Midbrain (tissue), 1 donor: ENCODE measurements at regions not wholly inside any gene's neighbourhood (a gene's known extent, or its start where the extent isn't known, plus 50 kb on each side); places are given as distances from the start of the nearest gene placed in this dataset.
"Not testable (repeated sequence)": the region's sequence is repeated elsewhere in the genome, so short reads cannot be mapped to it uniquely, and the experiment has no call there.

Source experiments
- DNase-seq: peaks from one replicate; lab custom pipeline; 2025; lab: John Stamatoyannopoulos, UW

DNA sequence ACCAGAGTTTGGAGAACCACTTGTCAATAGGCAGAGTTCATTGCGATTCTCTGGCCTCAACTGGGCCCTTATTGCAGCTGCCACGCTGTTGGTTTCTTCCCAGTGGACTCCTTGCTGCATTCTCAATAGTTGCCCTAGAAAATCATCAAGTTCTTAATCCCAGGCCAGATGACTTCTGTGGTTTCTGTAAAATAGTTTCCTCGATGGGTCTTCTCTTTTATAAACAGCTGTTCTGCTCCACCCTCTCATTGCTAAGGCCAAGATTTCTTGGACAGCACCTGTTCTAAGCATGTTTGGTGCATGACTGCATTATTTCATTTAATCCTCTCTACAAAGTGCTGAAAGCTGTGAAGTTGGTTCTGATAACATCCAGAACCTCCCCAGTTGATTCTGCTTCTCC, 131.0 kb downstream of the BCL2L11 start:
- DNase-seq: no peak

DNA sequence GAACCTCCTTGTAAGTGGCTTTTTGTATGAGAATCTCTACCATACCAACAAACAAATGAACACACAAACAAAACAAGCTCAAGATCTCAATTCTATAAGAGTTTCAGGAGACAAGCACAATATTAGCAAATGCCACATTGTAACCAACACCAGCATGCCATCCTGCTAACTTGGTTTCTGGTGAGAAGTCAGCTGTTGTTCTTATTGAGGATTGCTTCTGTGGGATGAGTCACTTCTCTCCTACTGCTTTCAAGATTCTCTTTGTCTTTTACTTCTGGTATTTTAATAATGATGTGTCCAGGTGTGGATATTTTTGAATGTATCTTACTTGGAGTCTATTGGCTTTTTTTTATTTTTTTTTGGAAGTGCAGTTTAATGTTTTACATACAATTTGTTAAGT, 131.7 kb downstream of the BCL2L11 start:
- no peak for DNase-seq

DNA sequence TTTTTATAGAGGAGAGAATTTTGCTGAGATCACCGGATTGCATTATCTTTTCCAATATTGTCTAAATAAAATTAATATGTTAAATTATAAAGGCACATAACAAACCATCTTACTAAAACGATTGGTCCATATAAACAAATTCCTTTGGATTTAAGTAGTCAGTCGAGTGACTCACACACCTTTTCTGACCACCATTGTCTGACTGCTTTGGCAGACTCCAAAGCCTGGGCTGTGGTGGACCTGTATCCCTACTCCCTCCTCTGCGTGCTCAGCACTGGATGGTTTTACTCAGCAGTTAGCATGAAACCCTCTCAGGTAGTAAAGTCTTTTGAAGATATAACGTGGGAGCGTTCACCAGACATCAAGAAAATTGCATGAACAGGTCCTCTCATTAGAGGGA, 134.2 kb downstream of the BCL2L11 start:
- not testable (repeated sequence) for DNase-seq

DNA sequence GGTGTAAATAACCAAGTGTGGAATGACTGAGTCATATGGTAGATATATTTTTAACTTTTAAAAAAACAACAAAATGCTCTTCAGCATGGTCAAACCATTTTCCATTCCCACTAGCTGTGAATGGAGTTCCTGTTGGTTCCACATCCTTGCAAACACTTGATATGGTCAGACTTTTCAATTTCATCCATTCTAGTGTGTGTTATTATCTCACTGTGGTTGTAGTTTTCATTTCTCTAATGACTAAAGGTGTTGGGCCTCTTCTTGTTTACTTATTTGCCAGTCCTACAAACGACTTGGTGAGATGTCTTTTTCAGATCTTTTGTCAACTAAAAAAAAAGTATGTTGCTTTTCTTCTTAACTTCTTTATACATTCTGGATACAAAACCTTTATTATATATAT, 135.9 kb downstream of the BCL2L11 start:
- DNase-seq: not testable (repeated sequence)

DNA sequence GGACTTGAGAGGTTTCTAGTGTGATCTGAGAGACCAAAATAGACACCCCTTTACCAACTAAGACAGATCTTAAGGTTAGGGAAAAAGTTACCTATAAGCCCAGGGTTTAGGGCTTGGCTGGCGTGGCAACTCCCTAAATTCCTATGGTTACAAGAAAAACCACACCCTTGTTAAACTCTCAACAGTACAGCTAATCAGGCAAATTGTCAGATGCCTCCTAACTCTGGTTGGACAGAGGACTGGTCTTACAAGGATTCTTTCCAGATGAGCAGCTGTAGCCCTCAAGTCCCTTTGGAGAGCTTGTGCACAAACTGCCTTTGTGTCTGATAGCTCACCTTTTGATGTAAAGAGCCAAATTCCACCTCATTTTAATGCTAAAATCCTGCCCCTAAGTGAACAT, 136.9 kb downstream of the BCL2L11 start:
- DNase-seq: not testable (repeated sequence)

DNA sequence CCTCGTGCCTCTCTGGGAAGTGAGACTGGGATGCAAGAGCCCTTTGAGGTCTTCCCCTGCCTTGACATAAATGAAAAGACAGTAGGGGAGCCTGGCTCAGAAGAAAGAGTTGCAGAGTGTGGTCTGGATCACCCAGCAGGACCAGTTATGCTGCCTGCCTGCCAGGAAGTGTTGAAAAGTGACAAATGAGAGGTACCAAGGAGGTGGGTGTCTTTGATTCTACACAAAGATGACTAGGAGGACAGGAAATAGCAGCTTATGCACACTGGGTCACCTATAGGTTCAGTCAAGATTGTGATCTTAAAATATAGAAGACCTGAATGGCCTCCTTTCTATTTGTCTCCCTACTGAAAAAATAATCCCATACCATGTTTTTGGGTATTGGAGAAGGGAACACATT, 137.6 kb downstream of the BCL2L11 start:
- DNase-seq: not testable (repeated sequence)

DNA sequence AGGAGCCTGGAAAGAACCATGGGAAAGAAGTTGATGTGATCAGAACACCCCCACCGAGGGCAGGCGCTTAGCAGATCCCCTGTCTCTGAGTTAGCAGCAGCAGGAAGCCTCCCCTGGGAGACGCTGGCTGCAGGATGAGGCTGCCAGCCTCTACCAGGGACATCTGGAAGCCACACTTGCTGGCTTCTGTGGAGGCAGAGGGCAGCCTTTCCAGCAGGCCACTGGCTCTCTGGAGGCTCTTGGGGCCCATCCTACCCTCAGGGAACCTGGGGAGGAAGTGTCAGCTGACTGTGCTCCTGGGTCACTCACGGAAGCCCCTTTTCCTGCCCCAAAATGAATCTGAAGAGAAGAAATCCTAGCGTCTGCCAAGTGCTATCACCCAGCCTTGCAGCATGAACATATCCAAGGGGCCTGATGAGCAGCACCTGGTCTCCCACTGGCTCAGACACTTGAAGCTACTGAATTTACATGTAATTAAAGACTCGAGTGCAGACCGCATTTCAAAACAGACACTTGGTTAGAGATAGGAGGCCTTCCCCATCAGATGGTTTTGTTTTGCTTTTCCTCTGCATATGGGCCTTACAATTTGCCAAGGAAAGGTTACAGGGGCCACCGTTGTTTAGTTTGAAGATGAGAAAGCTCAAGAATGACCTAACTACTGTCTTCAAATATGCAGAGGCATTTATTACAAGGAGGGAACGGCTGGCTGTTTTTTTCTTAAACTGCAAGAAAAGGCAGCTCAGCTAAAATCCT, 142.1 kb downstream of the BCL2L11 start:
- not testable (repeated sequence) for DNase-seq

DNA sequence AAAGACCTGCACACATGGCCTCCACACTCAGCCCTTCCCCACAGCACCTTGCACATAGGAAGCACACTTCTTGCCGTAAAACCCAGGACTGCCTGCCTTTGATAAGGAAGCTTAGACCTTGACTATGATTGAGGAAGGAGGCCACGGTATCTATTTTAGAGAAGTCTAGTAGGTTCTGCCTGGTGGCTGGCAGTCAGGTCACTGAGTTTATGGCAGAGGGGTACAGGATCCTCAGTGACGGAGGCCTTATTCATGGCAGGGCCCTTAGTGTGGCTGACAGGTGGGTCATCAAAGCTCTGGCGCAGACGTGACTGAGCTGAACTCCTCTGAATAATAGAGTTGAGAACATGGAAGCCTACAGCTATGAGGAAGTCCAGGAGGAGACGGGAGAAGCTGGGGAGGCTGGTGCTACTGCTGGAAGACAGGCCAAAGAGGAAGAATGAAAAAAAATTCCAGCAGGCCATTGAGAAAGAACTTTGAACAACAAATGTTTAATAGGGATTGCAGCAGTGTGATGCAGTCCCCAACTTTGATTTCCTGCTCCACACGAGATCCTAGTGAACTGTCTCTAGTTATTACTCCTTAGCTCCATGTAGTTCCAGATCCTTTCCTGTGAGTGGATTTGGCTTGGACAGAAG, 142.8 kb downstream of the BCL2L11 start:
- not testable (repeated sequence) for DNase-seq

DNA sequence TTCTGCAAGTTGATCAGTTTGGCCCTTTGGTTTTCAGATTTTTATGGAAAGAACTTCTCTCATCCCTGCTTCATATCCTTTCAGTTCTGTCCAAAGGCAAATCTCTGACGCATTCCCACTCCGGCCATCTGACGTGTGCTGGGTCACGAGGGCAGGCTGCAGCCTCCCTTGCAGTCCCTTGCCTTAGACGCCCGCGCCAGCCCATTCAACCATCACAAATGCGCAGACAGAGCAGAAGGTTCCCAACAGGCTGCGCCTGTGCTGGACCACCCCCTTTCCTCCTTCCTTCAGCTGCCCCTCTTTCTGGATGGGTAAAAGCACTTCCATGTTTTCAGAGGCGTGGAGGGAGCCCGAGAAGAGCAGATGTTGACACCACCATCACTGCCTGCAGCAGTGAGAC, 144.2 kb downstream of the BCL2L11 start:
- not testable (repeated sequence) for DNase-seq

DNA sequence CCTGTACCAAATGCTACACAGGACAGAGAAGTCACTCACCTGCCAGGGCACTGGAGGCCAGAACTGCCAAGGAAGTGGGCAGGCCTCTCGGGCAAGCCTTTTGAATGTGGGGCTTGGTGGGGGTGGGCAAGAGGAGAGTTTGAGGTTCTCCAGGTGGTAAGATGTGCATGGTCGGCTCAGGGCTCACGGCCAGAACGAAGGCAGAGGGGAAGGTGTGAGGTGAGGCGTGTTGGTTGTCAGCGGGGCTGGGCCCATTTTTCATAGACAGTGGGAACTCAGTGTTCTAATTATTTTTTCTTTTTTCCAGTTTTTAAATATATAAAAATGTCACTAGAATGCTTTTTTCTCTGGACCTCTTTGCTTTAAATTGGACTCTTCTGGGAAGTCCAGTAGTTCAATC, 145.8 kb downstream of the BCL2L11 start:
- not testable (repeated sequence) for DNase-seq

DNA sequence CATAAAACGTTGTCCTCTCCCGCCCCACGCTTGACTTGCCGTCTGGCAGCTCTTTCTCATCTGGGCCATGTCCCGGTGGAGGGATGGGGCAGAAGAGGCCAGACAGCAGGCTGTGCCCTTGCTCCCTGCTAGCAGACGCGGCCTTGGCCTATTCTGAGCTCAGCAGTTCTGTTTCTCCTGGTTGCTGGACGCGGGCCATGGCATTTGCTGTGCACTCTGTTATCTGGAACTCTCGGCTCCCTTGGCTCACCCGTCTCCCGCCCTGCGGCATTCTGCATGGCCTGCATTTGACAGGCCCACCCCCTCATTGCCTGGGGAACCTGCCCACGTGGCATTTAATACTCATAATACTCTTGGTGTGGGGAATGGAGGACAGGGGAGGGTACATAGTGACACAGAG, 146.3 kb downstream of the BCL2L11 start:
- DNase-seq: not testable (repeated sequence)

DNA sequence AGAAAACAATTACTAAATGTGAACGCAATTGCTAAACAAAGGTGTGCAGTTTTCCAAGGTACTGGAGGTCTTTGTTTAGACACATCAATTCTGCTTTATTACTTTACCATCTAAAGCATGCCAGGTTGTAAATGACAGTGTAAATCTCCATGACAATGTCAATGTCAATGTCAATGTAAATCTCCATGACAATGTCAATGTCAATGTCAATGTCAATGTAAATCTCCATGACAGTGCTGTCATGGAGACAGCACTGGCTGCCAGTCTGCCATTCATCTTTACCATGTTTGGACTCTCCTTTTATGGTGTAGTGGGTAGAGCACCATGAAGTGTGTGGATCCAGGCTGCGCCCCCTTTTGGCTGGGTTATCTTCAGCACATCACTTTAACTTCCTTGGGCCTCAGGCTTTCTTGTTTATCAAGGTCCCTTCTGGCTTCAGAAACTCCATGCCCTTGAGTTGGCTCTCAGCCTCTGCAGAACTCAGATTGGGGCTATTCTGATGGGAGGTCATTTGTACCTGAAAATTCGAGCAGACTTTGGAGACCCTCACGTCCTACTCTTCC, 149.1 kb downstream of the BCL2L11 start:
- DNase-seq: not testable (repeated sequence)

DNA sequence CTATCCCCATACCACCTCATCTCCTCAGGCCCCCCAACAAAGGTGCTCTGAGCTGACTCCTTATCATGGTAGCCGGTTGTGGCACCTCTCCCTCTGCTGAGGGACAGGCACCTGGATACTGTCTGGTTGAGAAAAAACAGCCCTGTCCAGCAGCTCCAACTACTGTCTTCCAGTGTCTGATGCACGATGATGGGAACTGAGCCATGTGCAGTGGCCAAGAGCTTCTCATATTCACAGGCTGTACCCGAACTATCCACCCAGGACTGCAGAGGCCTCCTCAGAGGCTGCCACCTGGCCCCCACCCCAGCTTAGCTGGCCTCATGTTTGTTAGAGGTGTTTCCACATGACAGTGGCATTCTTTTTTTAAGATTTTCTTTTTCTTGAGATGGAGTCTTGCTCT, 149.9 kb downstream of the BCL2L11 start:
- DNase-seq: not testable (repeated sequence)

DNA sequence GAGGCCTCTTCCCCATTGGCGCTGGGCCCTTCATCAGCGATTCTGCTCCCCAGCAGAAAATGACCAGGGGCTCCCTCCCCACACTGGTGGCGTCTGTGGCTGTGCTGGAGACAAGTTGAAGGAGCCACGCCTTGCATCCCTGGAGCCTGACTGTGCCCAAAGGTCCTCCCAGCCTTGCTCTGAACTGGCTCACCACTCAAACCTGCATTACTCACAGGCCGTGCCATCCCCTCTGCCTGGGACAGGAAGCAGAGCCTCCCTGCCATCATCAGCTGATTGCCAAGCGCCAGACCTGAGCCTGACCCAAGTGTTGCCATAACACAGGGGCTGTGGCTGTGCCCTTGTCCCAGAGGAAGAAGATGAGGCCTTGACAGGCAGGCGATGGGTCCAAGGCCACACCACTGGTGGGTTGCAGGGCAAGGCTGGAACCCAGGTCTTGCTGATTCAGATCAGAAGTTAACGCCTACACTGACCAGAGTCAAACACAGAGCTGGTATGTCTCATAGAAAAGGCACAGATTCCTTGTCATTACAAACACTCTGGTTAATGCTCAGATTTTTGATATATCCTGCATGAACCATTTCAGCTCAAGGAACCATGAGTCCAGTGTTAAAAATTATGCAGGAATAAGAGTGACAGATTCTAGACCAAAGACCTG, 151.1 kb downstream of the BCL2L11 start:
- not testable (repeated sequence) for DNase-seq

DNA sequence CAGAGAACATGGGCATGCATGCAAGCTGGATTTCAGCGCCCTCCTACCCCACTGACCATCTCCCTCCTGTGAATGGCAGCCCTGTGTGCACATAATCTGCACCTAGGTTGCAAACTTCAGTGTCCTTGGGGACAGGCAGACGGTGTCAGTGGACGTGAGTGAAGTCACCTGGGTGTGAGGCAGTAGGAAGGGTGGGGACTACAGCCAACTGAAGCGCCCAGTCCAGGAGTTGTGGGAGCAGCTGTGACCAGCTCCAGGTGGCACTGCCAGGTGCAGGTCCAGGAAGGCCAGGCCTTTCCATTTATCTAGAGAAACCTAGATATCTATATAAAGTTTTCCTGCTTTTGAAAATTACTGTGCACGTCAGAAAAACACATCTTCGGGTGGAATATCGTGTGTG, 152.3 kb downstream of the BCL2L11 start:
- not testable (repeated sequence) for DNase-seq

DNA sequence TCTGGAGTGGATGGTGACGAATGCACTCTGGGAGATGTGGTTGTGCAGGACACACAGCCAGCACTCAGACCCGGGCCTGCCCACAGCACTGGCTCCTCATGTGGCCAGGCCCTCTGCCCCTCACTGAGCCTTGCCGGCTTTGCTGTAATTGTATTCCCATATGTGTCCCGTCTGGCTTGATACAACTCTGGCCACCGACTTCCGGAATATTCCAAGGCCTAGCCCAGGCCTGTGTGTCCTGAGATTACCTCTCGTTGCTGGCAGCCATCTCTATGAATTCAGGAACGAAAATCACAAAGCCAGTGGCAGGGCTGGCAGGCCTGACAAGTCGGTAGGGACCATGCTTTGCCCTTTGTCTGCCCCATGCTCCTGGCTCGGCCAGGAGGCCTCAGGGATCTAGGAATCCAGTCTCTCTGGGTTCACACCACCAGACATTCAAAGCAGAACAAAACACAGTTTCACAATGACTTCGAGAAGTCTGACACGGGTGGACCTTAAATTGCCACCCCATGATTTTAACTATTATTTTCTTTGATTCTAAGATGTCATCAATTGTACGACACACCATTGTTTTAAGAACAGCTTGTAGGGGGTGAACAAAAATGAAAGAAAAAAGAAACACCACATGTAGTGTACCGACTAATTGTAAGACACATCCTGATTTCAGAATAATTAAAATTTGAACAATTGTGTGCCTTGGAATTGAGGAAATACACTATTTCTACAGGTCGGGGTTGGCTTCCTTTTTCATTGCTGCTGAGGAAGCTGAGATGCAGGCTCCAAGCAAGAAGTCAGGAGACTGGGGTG, 154.5 kb downstream of the BCL2L11 start:
- DNase-seq: not testable (repeated sequence)

DNA sequence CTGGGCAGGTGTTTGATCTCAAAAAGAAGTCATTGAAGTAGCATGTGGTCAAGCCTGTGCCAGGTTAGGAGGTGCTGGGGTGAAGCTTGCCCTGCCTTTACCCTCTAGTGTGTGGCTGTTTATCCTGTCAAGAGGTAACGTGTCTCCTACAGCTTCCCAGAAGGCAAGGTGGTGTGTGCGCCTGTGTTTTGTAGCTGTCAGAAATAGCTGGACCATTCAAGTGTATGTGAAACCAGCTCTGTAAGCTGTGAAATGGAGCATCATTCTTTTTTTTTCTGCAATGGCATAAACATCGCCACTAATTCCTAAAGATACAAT, 155.1 kb downstream of the BCL2L11 start:
- DNase-seq: not testable (repeated sequence)

DNA sequence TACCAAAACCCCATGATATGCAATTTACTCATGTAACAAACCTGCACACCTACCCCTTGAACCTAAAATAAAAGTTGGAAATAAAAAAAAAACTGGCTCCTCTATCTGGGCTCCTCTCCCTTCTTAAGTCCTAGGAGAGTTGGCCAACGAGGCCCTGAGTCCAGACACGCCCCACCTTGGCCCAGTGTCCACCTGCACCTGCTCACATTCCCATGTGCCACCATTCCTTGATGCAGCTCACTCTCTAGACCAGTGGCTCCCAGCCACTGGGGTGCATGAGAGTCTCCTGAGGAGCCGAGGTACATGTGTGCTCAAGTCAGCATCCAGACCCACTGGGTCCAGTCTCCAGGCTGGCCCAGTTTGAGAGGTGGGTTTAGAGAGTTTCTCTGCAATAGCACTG, 157.4 kb downstream of the BCL2L11 start:
- not testable (repeated sequence) for DNase-seq

DNA sequence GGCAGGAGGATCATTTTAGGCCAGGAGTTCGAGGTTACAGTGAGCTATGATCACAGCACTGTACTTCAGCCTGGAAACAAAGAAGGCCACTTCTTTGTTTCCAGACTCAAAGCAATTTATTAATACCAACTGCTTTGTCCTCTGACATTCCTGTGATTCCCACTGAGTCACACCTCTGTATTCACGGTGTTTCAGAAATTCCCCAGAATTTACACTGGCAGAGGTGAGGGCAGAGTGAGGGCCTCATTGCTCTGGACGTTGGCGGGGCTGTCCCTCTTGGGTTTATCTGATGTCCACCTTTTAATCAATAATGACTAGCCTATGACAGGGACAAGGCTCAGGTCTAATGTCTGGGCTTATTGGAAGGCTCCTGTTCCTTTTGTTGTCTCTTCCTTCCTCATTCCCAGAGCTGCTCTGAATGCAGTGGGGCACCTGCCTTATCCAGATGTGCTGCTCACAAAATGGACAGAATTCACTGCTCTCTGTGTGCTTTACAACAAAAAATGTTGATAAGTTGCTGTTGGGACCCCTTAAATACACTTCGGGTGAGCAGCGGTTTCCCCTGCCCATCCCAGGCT, 160.1 kb downstream of the BCL2L11 start:
- not testable (repeated sequence) for DNase-seq

DNA sequence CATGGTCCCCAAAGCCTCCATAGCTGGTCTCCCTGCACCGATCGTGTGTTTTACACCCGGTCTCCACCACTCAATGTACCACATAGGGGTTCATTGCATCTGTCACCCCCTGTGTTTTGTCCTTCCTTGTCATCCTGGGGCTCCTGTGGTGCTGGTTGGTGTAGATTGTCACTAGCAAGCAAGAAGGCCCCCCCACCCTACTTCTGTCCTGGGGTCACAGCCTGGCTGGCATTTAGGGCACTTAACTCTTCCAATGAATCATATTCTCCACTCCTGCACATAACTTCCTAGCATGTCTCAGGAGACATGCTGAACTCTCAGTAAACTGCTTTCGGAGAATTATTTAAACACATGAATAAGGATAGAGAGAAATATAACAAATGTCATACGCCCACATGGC, 161.4 kb downstream of the BCL2L11 start:
- DNase-seq: not testable (repeated sequence)
